Glomerular visceral epithelial cell (primary cell): ENCODE measurements at regions not wholly inside any gene's neighbourhood (a gene's known extent, or its start where the extent isn't known, plus 50 kb on each side); places are given as distances from the start of the nearest gene placed in this dataset.

Experiments used
- DNase-seq: peaks from one replicate; pipeline ENCODE4 v3.0.0-alpha.2; 2016; ENCODE audit errors: extremely low spot score

GRCh38 chr13:99055281-99055680 is 77.4 kb upstream of the DOCK9 start:
- DNase-seq = no peak

- no peak for DNase-seq
These were observed 77.9 kb upstream of the DOCK9 start for GRCh38 chr13:99055735-99056134.

- DNase-seq = no peak
These were observed 78.6 kb upstream of the DOCK9 start for GRCh38 chr13:99056381-99057014.

DNA sequence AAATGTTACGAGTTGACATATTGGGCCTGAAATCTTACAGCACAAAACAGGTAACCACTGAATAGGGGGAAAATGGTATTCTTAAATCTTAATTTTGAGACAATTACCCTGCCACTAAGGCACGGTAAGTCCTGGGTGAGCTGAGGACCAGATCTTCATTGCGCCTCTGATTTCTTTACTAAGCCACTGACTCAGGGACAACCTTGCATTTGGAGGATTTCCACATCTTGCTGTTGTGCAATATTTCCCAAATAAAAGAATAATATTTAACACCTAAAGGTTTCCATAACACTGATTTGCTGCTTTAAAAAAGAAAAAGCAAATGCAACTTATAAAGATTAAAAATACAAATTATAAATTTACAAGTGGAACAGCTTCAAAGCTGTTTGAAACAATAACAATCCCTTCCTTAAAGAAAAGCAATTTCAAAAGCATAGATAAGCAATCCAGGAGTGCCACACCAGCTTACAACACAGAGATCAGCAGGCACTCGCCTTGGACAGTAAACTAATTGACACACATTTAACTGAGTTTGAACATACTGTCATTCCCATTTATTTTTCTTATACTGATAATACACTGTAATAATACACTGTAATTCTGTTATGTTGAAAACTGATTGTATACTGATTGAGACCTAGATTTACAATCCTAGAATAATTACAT is 79.6 kb upstream of the DOCK9 start:
- no peak for DNase-seq

DNA sequence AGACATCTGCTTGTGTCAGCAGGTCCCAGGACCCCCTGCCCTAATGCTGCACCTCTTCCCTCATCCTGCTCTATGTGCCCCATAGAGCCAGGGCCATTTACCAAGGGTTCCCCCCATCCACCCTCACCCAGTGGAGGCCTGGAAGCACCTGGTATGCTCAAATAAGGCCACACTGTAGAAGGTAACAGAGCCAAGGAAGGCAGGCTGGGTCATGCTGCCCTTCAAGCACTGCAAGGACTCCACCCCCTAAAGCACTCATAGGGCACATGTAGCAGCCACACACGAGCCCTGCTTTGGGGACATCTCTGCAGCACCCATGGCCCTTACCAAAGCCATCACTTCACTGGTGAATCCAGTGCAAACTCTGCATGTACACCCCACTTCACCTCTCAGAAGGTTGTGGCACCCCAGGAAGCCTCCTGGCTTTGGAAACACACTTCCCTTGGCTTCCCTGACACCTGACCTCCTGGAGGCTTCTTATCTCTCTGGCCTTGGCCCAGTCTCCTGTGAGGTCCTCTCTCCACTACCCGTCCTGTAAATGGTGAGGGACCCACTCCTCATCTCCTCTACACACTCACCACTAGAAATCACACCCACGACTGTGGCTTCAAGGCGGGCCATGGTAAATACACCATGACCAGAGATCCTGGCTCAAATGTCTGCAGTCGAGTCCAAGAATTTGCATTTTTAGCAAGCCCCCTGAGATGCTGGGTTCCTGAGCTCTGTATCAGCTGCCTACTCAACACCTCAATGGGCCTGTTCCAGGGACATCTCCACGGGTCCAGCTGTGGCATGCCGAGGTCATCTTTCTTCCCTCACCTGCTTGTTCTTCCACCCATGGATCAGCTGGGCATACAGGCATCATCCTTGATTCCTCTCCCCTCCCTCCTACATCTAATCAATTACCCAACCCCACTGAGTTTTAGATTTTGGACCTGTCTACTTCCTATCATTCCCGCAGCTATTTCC is 80.9 kb upstream of the DOCK9 start:
- DNase-seq = no peak

DNA sequence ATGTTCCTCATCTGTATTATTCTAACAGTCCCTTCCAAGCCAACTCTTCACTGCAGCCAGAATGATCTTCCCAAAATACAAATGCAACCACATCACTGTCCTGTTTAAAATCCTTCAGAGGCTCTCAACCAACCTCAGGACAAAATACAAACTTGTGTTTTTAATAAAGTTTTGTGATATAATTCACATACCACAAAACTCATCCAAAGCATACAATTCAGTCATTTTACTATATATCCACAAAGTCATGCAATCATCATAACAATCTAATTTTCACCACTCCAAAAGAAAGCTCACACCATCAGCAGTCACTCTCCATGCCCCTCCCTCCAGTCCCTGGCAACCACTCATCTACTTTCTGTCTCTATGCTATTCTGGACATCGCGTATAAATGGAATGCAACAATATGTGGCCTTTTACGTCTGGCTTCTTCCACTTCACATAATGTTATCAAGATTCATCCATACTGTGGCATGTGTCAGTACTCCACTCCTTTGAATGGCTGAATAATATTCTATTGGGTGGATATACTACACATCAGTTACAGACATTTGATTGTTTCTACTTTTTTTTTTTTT is 81.7 kb upstream of the DOCK9 start:
- no peak for DNase-seq

GRCh38 chr13:99061411-99061810 is 83.5 kb upstream of the DOCK9 start:
- DNase-seq = no peak

- peak; percentile 44 for DNase-seq
These were observed 84.7 kb upstream of the DOCK9 start for GRCh38 chr13:99062593-99062992.

DNA sequence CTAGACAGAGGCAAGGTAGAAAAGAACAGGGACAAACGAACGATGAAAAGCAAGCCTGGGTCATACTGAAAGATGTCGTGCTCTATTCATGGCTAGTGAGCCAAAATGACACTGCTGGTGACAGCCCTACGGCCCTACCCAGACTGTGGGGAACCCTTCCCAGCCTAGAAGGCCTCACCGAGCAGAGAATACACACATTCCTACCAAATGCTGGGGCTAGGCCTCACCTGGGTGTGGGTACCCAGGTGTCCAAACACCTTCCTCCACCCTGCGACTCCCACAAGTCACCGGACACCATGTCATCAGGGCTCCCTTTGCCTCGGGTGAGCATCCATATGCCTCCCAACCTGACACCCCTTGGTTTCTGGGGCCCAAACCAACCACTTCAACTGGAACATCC is 85.3 kb upstream of the DOCK9 start:
- DNase-seq = no peak

DNA sequence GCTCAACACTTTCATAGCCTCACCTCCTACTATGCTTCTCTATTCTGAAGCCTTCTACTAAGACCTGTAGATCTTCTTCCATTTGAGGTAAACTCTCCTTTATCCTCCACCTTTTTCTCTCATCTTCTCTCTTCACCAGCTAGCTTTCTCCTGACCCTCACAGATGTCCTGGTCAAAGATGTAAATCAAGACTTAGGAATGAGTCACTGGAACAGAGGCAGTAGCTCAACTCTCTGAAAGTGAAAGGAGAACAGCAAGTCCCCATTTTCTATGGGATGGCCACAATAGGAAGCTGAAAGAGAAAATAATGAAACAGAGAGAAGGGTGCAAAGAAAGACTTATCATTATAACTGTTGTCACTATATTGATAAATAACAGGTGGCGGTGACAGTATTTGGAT is 86.1 kb upstream of the DOCK9 start:
- DNase-seq = no peak

DNA sequence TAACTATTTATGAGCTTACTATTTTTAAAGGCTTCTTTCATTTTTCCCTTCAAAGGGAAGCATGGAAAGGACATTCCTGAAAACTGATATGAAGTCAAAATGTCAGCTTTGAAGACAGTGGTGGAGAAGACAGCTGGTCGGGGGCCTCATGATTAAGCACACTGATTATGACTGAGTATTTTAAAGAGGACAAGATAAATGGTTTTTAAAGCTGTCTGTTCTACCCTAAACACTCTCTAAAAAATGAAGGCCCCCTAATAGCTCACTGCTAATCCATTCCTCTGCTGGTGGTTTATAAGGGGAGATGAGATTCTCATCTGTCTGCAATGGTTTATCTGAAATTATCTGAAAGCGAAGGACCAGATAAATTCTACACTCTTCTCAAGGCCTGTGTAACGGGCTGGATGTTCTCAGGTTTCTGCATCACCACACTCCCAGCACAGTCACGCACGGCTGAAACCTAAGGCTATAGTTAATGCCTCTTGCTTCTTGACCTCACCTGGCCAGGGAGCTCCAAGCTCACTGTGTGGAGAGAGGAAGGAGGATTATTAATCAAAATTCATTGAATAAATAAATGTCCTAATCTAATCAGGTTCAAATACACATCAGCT is 86.9 kb upstream of the DOCK9 start:
- no peak for DNase-seq

DNA sequence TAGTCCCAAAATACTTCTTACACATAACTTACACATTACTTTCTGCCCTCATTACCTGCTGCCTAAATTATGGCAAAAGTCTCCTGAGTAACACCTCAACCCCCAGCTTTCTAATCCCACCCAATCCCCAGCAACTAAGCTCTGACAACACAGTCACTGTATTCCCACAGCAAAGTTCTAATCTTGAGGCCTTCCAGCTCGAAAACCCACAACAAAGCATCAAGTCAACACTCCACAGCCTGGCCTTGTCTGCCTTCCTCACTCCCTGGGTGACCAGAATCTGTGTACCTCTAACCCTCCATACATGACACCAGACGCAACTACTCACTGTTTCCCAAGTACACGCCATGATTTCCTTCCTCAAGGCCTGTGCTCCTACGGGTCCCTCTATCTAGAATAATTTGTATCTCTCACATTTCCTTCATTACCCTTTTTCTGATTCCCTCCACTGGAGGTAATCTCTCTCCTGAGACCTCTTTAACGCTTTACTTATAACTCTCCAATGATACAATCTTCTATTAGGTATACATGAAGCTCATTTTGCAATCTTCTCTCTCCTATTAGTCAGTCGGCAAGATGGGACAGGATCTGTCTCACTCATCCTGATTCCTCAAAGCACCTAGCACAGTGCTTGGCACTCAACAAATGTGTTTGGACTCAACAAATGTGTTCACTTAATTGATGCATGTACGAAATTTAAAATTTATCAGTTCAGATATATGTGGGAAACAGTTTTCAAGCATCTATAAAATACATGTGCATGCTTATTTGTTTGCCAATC is 87.6 kb upstream of the DOCK9 start:
- no peak for DNase-seq

DNA sequence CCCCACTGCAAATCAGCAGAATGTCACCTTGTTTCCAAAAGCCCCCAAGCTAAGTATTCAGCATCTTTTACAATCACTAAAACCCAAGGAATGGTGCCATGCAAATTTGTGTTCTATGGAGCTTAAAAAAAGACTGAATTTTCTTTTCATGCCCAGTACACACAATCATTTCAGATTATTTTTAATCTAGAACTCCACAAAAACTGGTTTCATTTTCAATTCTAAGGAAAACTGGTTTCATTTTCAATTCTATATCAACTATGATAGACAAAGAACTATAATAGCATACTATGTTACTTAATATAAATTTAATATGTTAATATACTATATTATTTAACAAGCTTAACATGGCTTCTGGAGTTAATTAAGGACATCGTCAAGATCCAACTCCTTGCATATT is 88.4 kb upstream of the DOCK9 start:
- no peak for DNase-seq

DNA sequence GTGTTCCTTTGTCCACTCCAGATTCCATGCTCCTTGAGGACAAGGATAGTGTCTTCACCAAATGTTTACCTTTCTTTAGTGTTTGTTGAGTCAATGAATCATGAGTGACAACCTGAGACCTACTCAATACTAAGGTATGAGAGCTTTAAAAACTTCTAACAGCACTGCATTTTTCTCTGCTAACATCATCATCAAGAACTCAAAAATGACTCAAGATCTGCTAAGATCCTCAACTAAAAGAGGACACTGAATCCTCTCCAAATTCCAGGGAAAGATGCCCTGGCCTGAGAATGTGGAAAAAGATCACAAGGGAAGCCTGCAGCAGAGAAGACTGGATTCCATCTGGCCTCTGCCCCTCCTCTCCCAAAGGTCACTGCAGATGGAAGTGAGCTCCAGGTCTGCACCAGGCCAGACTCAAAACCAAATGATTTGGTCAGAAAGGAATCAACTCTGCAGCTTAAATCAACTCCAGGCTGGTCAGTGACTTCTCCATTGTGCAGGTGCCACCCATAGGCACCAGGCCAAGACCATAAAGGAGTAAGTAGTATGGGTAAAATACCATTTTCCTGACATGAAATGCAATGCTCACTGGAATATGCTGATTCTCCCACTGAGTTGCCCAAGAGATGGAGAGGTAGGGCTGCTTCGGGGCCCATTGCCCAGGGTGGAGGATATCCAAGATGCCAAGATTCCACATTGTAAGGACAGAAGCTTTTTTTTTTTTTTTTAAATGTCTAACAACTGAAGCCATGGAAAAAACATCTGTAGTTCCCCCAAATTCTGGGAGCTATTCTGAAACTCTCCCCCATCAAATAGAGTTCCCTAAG is 89.5 kb upstream of the DOCK9 start:
- peak; percentile 66 for DNase-seq

DNA sequence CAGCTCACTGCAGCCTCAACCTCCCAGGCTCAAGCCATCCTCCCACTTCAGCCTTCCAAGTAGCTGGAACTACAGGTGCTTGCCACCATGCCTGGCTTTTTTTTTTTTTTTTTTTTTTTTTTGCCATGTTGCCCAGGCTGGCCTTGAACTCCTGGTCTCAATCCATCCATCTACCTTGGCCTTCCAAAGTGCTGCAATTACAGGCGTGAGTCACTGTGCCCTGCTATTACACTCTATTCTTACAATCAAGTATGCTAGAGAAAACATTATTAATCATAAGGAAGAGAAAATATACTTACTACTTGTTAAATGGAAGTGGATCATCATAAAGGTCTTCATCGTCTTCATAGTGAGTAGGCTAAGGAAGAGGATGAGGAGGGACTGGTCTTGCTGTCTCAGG is 93.3 kb upstream of the DOCK9 start:
- no peak for DNase-seq

DNA sequence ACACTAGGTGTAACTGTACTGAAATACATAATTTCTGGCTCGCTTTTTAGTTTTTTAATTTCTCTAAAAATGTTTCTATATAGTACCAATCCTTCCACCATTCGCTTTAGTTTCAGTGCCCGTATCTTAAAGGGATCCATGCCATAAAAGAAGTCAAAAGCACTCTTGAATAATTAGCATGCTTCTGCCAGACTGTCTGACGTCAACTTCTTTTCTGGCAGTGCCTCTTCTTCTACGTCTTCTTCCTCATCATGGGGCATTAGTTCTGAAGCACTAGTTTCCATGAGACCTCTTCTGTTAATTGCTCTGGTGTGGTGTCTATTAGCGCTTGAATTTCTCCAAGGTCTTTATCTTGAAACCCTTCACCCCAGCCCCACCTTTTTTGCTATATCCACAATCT is 93.8 kb upstream of the DOCK9 start:
- DNase-seq = no peak

- DNase-seq = no peak
These were observed 94.5 kb upstream of the DOCK9 start for GRCh38 chr13:99072356-99072755.

- DNase-seq = no peak
These were observed 95.1 kb upstream of the DOCK9 start for GRCh38 chr13:99072941-99073340.

- DNase-seq = no peak
These were observed 96.8 kb upstream of the DOCK9 start for GRCh38 chr13:99074693-99075092.
